ENCODE measurements at regions not wholly inside any gene's neighbourhood (a gene's known extent, or its start where the extent isn't known, plus 50 kb on each side); places are given as distances from the start of the nearest gene placed in this dataset.

- TF ChIP-seq EP300 (IDR thresholded peaks at IDR 0.05), result no peak
- TF ChIP-seq CTCF (IDR thresholded peaks at IDR 0.05), result no peak
- TF ChIP-seq POLR2A (IDR thresholded peaks at IDR 0.05), result no peak
Observed at GRCh38 chr1:219507437-219507836, 105.5 kb downstream of the ZC3H11B start.

Data from sigmoid colon (tissue), 4 donors.